GM23338 (cell line): ENCODE measurements at regions not wholly inside any gene's neighbourhood (a gene's known extent, or its start where the extent isn't known, plus 50 kb on each side); places are given as distances from the start of the nearest gene placed in this dataset.

ENCODE experiments used
- ATAC-seq: fragments of 200-7000 bp; cut with Tn5 transposase; 3 replicates; pipeline ENCODE4 v1.9.1; 2020
- DNase-seq: peaks from one replicate; pipeline ENCODE4 v3.0.0-alpha.2; 2015; ENCODE audit warnings: low spot score
- H2AFZ ChIP-seq: fragments of 200-600 bp; sonication (generic); 2 replicates; pipeline ENCODE4 v1.8.0; 2016; ENCODE audit warnings: antibody characterized with exemption, mild to moderate bottlenecking, moderate library complexity
- H3F3A ChIP-seq: fragments of 200-600 bp; sonication (generic); replicated peaks from 2 replicates; pipeline ENCODE4 v1.8.0; 2017; ENCODE audit warnings: antibody characterized with exemption, mixed run types, low read depth
- H3K27ac ChIP-seq: fragments of 200-600 bp; sonication (generic); 2 replicates; pipeline ENCODE4 v1.6.1; 2016; ENCODE audit warnings: low read depth
- H3K27me3 ChIP-seq: fragments of 200-600 bp; sonication (generic); 2 replicates; pipeline ENCODE4 v1.8.0; 2016; ENCODE audit warnings: mild to moderate bottlenecking, mixed run types, moderate library complexity; ENCODE audit not compliant: insufficient read depth
- H3K36me3 ChIP-seq: fragments of 200-600 bp; sonication (generic); 2 replicates; pipeline ENCODE4 v1.8.0; 2016; ENCODE audit warnings: mild to moderate bottlenecking; ENCODE audit not compliant: insufficient read depth
- H3K4me1 ChIP-seq: fragments of 200-600 bp; sonication (generic); 2 replicates; pipeline ENCODE4 v1.8.0; 2016; ENCODE audit warnings: mild to moderate bottlenecking, moderate library complexity; ENCODE audit not compliant: insufficient read depth
- H3K4me2 ChIP-seq: fragments of 200-600 bp; sonication (generic); 2 replicates; pipeline ENCODE4 v1.7.1; 2017; ENCODE audit warnings: mixed run types
- H3K4me3 ChIP-seq: fragments of 200-600 bp; sonication (generic); 2 replicates; pipeline ENCODE4 v1.6.1; 2016; ENCODE audit warnings: mixed run types
- H3K79me2 ChIP-seq: fragments of 200-600 bp; sonication (generic); replicated peaks from 2 replicates; pipeline ENCODE4 v1.8.0; 2017; ENCODE audit warnings: mild to moderate bottlenecking; ENCODE audit not compliant: insufficient read depth
- H3K9me2 ChIP-seq: fragments of 200-600 bp; sonication (generic); 2 replicates; pipeline ENCODE4 v1.8.0; 2017; ENCODE audit not compliant: insufficient read depth
- H4K20me1 ChIP-seq: fragments of 200-600 bp; sonication (generic); replicated peaks from 2 replicates; pipeline ENCODE4 v1.8.0; 2017; ENCODE audit warnings: mild to moderate bottlenecking; ENCODE audit not compliant: insufficient read depth
- H3K27ac Mint-ChIP-seq: 2 replicates; pipeline ENCODE4 v1.8.0; 2020; ENCODE audit warnings: inconsistent platforms, mild to moderate bottlenecking, moderate library complexity, mixed read lengths
- H3K27me3 Mint-ChIP-seq: 3 replicates; pipeline ENCODE4 v1.8.0; 2022; ENCODE audit warnings: low read depth, mild to moderate bottlenecking, moderate library complexity, mixed read lengths, inconsistent platforms; ENCODE audit not compliant: insufficient read depth, poor library complexity
- H3K36me3 Mint-ChIP-seq: 3 replicates; pipeline ENCODE4 v1.8.0; 2021; ENCODE audit warnings: low read depth, mild to moderate bottlenecking, inconsistent platforms, moderate library complexity, mixed read lengths
- H3K4me1 Mint-ChIP-seq: 3 replicates; pipeline ENCODE4 v1.8.0; 2020; ENCODE audit warnings: mild to moderate bottlenecking, inconsistent platforms, mixed read lengths
- H3K4me3 Mint-ChIP-seq: 3 replicates; pipeline ENCODE4 v1.8.0; 2021; ENCODE audit warnings: moderate library complexity, mild to moderate bottlenecking, inconsistent platforms, mixed read lengths
- H3K9me3 Mint-ChIP-seq: 3 replicates; pipeline ENCODE4 v1.8.0; 2020; ENCODE audit warnings: moderate library complexity, mild to moderate bottlenecking, inconsistent platforms, mixed read lengths
- CREB1 ChIP-seq: fragments of 250-450 bp; sonication (Bioruptor Pico); IDR thresholded peaks from 2 replicates; pipeline ENCODE4 v1.5.0; 2020; ENCODE audit warnings: low read depth, mild to moderate bottlenecking, moderate library complexity
- CTCF ChIP-seq, 2 experiments: fragments of 200-600 bp in 1 of 2; sonication (generic) in 1 of 2; conservative IDR thresholded peaks; 2 replicates each; pipeline versions ENCODE4 v1.5.1 to v1.6.1; 2016 to 2017; ENCODE audit warnings: antibody characterized with exemption in 2 of 2, low read depth in 2 of 2, mild to moderate bottlenecking in 2 of 2, moderate library complexity in 1 of 2
- ETS1 ChIP-seq: IDR thresholded peaks from 2 replicates; pipeline ENCODE4 v1.6.1; 2016; ENCODE audit warnings: antibody characterized with exemption
- EZH2 ChIP-seq: fragments of 200-600 bp; sonication (generic); IDR thresholded peaks from one replicate; pipeline ENCODE4 v1.8.0; 2017; ENCODE audit warnings: antibody characterized with exemption, mild to moderate bottlenecking, low read depth; ENCODE audit not compliant: unreplicated experiment
- EZH2phosphoT487 ChIP-seq: fragments of 200-600 bp; sonication (generic); IDR thresholded peaks from one replicate; pipeline ENCODE4 v1.8.1; 2018; ENCODE audit warnings: antibody characterized with exemption; ENCODE audit not compliant: unreplicated experiment
- JUNB ChIP-seq: IDR thresholded peaks from one replicate; pipeline ENCODE4 v1.6.1; 2016; ENCODE audit warnings: antibody characterized with exemption; ENCODE audit not compliant: unreplicated experiment
- NANOG ChIP-seq: IDR thresholded peaks from 2 replicates; pipeline ENCODE4 v1.6.1; 2016; ENCODE audit warnings: antibody characterized with exemption, borderline replicate concordance
- POLR2AphosphoS5 ChIP-seq: IDR thresholded peaks from 2 replicates; pipeline ENCODE4 v1.6.1; 2016; ENCODE audit warnings: antibody characterized with exemption, low read depth
- REST ChIP-seq: IDR thresholded peaks from one replicate; pipeline ENCODE4 v1.6.1; 2018; ENCODE audit warnings: antibody characterized with exemption; ENCODE audit not compliant: unreplicated experiment
- STAT1 ChIP-seq: IDR thresholded peaks from one replicate; pipeline ENCODE4 v1.6.1; 2016; ENCODE audit warnings: antibody characterized with exemption; ENCODE audit not compliant: unreplicated experiment
- ZNF114 ChIP-seq: fragments of 250-450 bp; sonication (Bioruptor Pico); IDR thresholded peaks from 2 replicates; pipeline ENCODE4 v1.5.0; 2020; ENCODE audit warnings: mild to moderate bottlenecking, moderate library complexity
- ZNF331 ChIP-seq: fragments of 250-450 bp; sonication (Bioruptor Pico); IDR thresholded peaks from 2 replicates; pipeline ENCODE4 v1.5.0; 2020; ENCODE audit warnings: low read depth, mild to moderate bottlenecking, moderate library complexity

GRCh38 chr4:177855507-177856197, 413.4 kb upstream of the AGA start:
- Histone ChIP-seq H3F3A (no peaks in the 10 kb centered on the region), H3K4me3 (no peak overlapping the region), H3K36me3 (no peaks in the 10 kb centered on the region), H3K27me3 (no peaks in the 10 kb centered on the region), H3K27ac (peak overlapping the region; percentile 61), H2AFZ (peak overlapping the region; percentile 20; the same call in 1 of the 2 replicates), H3K4me2 (peak overlapping the region; percentile 36), H3K9me2 (peaks cover 15% of the 10 kb centered on the region), H3K79me2 (no peaks in the 10 kb centered on the region), H3K4me1 (peaks cover 31% of the 10 kb centered on the region), H4K20me1 (no peaks in the 10 kb centered on the region)
- Mint-ChIP-seq H3K9me3 (no peaks in the 10 kb centered on the region), H3K27me3 (no peaks in the 10 kb centered on the region), H3K36me3 (peaks cover 14% of the 10 kb centered on the region; the same call in 2 of the 3 replicates), H3K4me3 (no peak overlapping the region), H3K27ac (peak overlapping the region; percentile 96), H3K4me1 (peaks cover 32% of the 10 kb centered on the region)
- no peak for TF ChIP-seq ZNF331 (CRISPR knock-in tag)
- TF ChIP-seq NANOG, result 0 out of 2 replicates have a peak, but pooled peaks have one; percentile 57
- ATAC-seq, result peak; percentile 64
- DNase-seq, result peak; percentile 31

- Histone ChIP-seq H3K79me2 (no peaks in the 10 kb centered on the region), H3K27me3 (no peaks in the 10 kb centered on the region), H3K4me3 (no peak overlapping the region), H3K4me2 (no peak overlapping the region), H3F3A (no peaks in the 10 kb centered on the region), H3K4me1 (peaks cover 19% of the 10 kb centered on the region), H3K27ac (no peak overlapping the region), H2AFZ (no peak overlapping the region), H4K20me1 (no peaks in the 10 kb centered on the region), H3K9me2 (0 out of 2 replicates have a peak, but pooled peaks cover 3% of the 10 kb centered on the region), H3K36me3 (no peaks in the 10 kb centered on the region)
- Mint-ChIP-seq H3K27me3 (no peaks in the 10 kb centered on the region), H3K9me3 (no peaks in the 10 kb centered on the region), H3K4me3 (no peak overlapping the region), H3K27ac (no peak overlapping the region), H3K4me1 (peaks cover 22% of the 10 kb centered on the region), H3K36me3 (peaks cover 9% of the 10 kb centered on the region)
- ATAC-seq, result no peak
- DNase-seq, result no peak
- no peak for TF ChIP-seq ZNF331 (CRISPR knock-in tag)
- no peak for TF ChIP-seq JUNB
- TF ChIP-seq EZH2, result no peak
- no peak for TF ChIP-seq POLR2AphosphoS5
- no peak for TF ChIP-seq ZNF114
- no peak for TF ChIP-seq CREB1 (CRISPR knock-in tag)
- no peak for TF ChIP-seq REST
- no peak for TF ChIP-seq STAT1
- no peak for TF ChIP-seq ETS1
- no peak for TF ChIP-seq EZH2phosphoT487
- no peak for TF ChIP-seq NANOG
- no peak for TF ChIP-seq CTCF (conservative IDR thresholded peaks at IDR 0.05; ENCODE audit: low read depth in 2 of 2)
Measured at GRCh38 chr4:177860171-177860570, 417.9 kb upstream of the AGA start.
